Thymus (tissue), 11 donors: ENCODE measurements at regions not wholly inside any gene's neighbourhood (a gene's known extent, or its start where the extent isn't known, plus 50 kb on each side); places are given as distances from the start of the nearest gene placed in this dataset.

Source experiments
- DNase-seq, 9 donors: peaks; one replicate each; pipeline ENCODE4 v3.0.0-alpha.2; 2013; ENCODE audit warnings: low spot score in 9 of 9, low read depth in 6 of 9, missing footprints in 1 of 9
- H3K27ac ChIP-seq, 2 donors: one replicate each; pipeline ENCODE4 v1.5.1; 2013; ENCODE audit warnings: control low read depth in 1 of 2, low read depth in 1 of 2, low read length in 1 of 2, mild to moderate bottlenecking in 1 of 2, moderate library complexity in 1 of 2
- H3K27me3 ChIP-seq, 2 donors: one replicate each; pipeline ENCODE4 v1.5.1; 2013; ENCODE audit warnings: low read length in 1 of 2; ENCODE audit not compliant: control insufficient read depth in 2 of 2, insufficient read depth in 1 of 2
- H3K36me3 ChIP-seq, 2 donors: one replicate each; pipeline ENCODE4 v1.5.1; 2013; ENCODE audit warnings: low read length in 1 of 2, mild to moderate bottlenecking in 1 of 2, moderate library complexity in 1 of 2; ENCODE audit not compliant: control insufficient read depth in 2 of 2, insufficient read depth in 2 of 2
- H3K4me1 ChIP-seq, 2 donors: one replicate each; pipeline ENCODE4 v1.5.1; 2013; ENCODE audit warnings: low read length in 2 of 2; ENCODE audit not compliant: control insufficient read depth in 2 of 2, insufficient read depth in 2 of 2
- H3K4me3 ChIP-seq, 2 donors: one replicate each; pipeline ENCODE4 v1.5.1; 2013; ENCODE audit warnings: low read length in 2 of 2, control low read depth in 1 of 2, mild to moderate bottlenecking in 1 of 2
- H3K9me3 ChIP-seq, 2 donors: one replicate each; pipeline ENCODE4 v1.5.1; 2013; ENCODE audit warnings: low read length in 1 of 2, mild to moderate bottlenecking in 1 of 2; ENCODE audit not compliant: control insufficient read depth in 2 of 2, insufficient read depth in 1 of 2
- WGBS: extraction: QIAGEN DNeasy Blood & Tissue Kit; methylation state at CpG from one replicate; pipeline ENCODE4 v1.1.7; 2013; 5-methylcytosine and 5-hydroxymethylcytosine counted together
- donor health status: healthy.

DNA sequence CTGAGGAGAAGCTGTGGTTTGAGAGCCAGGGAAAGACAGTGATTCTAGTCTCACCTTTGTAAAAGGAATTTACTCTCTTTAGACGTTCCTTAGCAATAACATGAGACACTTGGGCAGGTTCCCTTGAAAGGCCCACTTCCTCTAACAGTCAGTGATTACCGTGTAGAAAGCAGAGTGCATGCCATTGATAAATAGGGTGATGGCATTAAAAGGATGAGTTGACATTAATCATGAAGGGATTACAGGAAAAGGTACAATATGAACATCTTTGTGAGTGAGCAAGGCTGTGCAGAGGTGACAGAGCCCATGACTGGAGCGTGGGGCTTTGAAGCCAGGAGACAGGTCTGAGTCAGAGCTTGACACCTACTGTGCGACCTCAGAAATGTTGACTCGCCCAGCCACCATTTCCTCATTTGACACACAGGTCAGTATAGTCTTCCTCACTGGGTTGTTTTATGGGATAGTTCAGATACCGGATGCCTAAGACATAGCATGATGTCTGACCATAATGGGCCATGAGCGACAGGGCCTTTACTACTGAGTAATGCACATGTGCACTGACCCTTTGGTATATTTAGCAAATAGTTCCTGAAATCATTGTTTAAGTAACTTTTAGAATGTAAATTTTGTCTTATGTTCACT lies 341.7 kb upstream of the MTNR1B start:
- WGBS: 92% methylated on average over 7 of the region's 7 CpGs

DNA sequence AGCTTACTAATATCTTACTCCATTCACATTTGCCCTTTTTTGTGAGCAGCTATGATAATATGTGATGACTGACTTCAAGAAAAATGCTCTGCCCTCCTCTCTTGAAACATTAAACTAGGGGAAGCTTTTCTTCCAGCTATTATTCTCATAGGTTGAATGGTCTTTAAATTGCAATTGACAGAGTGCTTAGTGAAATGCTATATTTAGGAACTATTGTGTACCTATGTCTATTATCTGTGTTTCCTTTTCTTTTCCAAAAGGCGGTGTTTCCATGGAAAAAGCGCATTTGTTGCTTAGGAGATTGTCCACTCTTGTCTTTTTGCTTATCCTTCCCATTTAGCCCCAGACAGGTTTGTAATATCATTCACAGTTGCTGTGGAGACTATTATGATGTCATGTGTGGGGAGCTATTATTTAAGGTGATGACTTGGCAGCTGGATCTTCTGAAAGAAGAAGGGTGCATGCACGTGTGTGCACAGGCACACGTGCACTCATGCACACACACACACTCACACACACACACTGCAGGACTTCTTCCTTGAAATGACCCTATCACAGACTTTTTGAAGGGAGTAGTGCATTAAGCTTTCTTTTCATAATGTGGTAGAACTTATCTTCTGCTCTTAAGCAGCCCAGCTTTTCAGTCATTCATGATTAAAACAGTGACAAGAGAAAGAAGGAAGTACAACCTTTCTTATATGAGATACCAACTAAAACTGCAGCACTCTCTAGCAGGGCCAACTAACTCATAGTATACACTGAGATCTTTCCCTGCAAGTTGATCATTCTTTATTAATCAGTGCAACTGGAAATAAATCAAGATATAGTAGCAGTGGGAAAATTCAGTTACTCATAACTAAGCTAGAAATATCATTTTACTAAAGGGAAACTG lies 340.8 kb upstream of the MTNR1B start:
- Histone ChIP-seq H3K4me3 (no peak overlapping the region), H3K9me3 (no peaks in the 10 kb centered on the region), H3K27me3 (no peaks in the 10 kb centered on the region), H3K27ac (peak overlapping the region in 1 of 2 donors; percentile 24), H3K36me3 (no peaks in the 10 kb centered on the region), H3K4me1 (no peaks in the 10 kb centered on the region)
- peak in 1 of 9 donors; percentile 16 for DNase-seq
- 85% methylated on average over 4 of the region's 4 CpGs for WGBS

More for the DNA sequence above, 341.7 kb upstream of the MTNR1B start:
- no peak overlapping the region for H3K27ac ChIP-seq
- H3K9me3 ChIP-seq: no peaks in the 10 kb centered on the region
- no peaks in the 10 kb centered on the region for H3K4me1 ChIP-seq
- H3K4me3 ChIP-seq: no peak overlapping the region
- H3K36me3 ChIP-seq: no peaks in the 10 kb centered on the region
- no peaks in the 10 kb centered on the region for H3K27me3 ChIP-seq
- DNase-seq: no peak

DNA sequence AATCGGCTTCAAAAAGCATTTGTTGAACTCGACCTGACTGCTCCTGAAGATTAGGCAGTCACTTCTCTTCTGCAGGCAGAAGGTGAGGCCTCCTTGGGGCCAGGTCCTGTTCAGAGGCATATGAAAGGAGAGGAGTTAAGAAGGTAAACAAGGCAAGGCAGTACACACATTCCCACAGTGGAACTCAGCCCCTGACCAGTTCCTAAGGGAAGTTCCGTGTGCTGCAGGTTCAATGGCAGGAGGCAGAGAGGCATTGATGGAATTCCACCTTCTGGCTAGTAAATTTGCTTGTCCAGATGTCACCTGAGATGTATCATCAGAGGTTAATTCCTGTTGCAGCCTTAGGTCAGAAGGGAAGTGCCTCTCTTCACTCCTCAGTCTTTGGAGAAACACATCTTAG lies 337.0 kb upstream of the MTNR1B start:
- Histone ChIP-seq H3K27me3 (no peaks in the 10 kb centered on the region), H3K27ac (no peak overlapping the region), H3K36me3 (no peaks in the 10 kb centered on the region), H3K4me3 (no peak overlapping the region), H3K4me1 (no peaks in the 10 kb centered on the region), H3K9me3 (no peaks in the 10 kb centered on the region)
- no peak for DNase-seq
- 95% methylated on average over 3 of the region's 3 CpGs for WGBS

DNA sequence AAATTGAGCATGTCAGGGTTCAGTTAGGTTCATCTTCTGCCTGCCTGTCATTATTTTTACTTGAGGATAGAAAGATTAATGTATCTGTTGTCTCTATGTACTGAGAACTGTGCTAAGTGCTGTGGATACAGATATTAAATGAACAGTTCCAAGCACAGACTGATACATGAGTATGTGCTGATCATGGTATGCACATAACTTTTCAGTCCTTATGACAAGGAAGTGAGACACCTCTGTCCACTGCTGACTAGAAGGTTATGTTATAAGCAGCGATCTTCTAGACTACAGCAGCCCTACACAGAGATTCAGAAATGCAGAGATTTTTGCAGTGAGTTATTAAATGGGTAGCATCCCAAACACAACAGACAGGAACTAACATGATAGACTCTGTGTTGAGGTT lies 335.6 kb upstream of the MTNR1B start:
- Histone ChIP-seq H3K4me1 (no peaks in the 10 kb centered on the region), H3K27me3 (no peaks in the 10 kb centered on the region), H3K27ac (no peak overlapping the region), H3K36me3 (no peaks in the 10 kb centered on the region), H3K4me3 (no peak overlapping the region), H3K9me3 (no peaks in the 10 kb centered on the region)
- WGBS: 93% methylated on average over 1 of the region's 1 CpG
- no peak for DNase-seq

DNA sequence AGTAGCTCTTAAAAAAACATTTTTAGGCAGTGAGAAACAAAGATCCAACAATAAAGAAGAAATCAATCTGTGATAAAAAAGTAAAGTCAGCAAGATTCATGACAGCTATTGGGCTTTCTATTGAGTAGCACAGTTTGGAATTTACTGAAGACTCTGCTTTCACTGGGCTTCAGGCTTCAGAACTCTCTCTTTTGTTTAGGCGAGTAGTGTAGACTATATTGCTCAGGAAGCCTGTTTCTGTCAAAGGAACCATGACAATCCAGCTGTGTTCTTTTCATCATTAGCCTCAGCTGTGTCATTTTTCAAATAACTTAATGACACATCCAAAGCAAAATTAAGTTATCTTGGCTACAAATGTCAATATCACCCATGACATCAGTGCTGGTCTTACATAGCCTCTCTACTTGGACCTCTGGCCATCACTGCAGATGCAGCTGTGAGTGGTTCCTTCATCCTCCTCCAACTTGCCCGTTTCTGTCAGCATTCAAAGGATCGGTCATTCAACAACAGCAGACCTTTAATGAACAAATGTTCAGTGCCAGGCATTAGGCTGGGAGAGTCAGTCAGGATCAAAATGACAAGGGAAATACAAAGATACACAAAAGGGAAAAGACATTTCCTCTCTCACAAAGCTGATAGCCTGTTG lies 332.8 kb upstream of the MTNR1B start:
- H3K27me3 ChIP-seq: no peaks in the 10 kb centered on the region
- H3K4me3 ChIP-seq: no peak overlapping the region
- WGBS: 96% methylated on average over 3 of the region's 3 CpGs
- no peak for DNase-seq
- no peaks in the 10 kb centered on the region for H3K36me3 ChIP-seq
- H3K9me3 ChIP-seq: no peaks in the 10 kb centered on the region
- no peaks in the 10 kb centered on the region for H3K4me1 ChIP-seq
- no peak overlapping the region for H3K27ac ChIP-seq

DNA sequence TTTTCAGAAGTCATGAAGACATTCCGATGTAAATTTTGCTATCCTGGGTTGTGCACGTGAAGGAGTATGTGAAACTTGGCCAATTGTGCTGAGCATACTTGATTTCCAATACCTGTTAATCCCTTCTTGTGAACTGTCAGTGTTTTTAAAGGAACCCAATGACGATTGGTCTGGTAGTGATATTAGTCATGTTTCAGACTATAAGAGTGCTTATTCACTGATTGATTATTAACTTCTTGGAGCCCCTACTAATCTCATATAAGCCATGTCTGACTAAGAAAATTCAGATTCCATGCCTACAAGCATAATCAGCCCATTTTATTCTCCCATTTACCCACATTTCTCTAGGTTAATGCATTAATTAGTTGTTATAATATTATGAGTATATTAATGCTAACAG lies 330.8 kb upstream of the MTNR1B start:
- H3K36me3 ChIP-seq: no peaks in the 10 kb centered on the region
- H3K27me3 ChIP-seq: no peaks in the 10 kb centered on the region
- H3K4me1 ChIP-seq: no peaks in the 10 kb centered on the region
- no peak overlapping the region for H3K27ac ChIP-seq
- 99% methylated on average over 3 of the region's 3 CpGs for WGBS
- H3K4me3 ChIP-seq: no peak overlapping the region
- no peaks in the 10 kb centered on the region for H3K9me3 ChIP-seq
- no peak for DNase-seq

DNA sequence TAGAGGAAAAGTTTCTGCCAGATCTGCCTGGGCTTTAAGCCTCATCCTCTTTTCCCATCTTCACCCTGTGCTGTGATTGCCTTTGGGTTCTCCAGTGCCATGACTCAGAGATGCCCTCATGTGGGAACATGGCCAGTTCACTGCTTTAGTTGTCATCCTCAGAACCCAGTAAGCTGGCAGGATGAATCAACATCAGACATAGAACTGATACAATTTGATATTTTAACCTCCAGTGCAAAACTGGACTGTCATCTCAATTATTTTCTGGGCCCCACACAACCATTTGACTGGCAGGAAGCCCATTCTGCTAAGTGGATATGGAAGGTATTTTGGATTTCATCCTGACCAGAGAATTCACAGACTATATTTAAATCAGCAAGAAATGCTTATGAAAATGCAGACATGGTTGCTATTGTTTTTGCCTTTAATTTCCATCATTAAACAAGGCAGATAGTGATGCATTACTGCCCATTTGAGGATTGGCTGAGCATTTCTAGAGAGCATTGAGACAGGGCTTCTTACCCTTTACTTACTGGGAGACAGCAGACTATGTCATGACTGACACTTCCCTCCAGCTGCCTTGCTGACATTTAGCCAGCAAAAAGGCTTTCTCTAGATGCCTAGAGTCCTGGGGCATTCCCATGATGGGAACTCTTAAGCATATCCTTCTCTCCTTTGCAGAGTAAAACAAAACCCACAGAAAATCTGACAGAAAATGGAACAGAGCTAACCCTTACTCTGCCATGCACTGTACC lies 327.1 kb upstream of the MTNR1B start:
- no peak for DNase-seq

DNA sequence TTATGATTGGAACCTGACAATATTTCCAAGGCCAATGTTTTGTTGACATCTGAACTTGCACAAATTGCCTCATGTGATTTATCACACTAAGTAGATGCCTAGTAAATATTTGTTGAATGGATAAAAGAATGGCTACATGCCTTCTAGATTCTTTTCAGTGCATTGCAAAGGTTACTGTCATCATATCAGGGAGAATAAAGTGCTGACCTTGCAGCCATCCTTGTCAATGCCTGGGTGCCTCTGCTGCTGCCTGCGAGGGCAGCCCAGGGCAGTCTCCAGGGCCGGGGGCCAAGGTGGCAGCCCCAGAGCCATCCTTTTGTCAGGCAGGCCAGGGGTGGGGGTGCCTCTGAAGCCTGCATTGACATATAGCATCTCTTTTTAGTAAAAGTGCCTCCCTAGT lies 325.6 kb upstream of the MTNR1B start:
- Histone ChIP-seq H3K27me3 (no peaks in the 10 kb centered on the region), H3K27ac (no peak overlapping the region), H3K4me1 (no peaks in the 10 kb centered on the region), H3K4me3 (no peak overlapping the region), H3K9me3 (no peaks in the 10 kb centered on the region), H3K36me3 (no peaks in the 10 kb centered on the region)
- DNase-seq: no peak
- WGBS: 99% methylated on average over 2 of the region's 2 CpGs

More for the DNA sequence above, 327.1 kb upstream of the MTNR1B start:
- no peak overlapping the region for H3K27ac ChIP-seq
- no peaks in the 10 kb centered on the region for H3K9me3 ChIP-seq
- H3K36me3 ChIP-seq: no peaks in the 10 kb centered on the region
- no peaks in the 10 kb centered on the region for H3K4me1 ChIP-seq
- no peaks in the 10 kb centered on the region for H3K27me3 ChIP-seq
- H3K4me3 ChIP-seq: no peak overlapping the region
